ENCODE measurements at regions not wholly inside any gene's neighbourhood (a gene's known extent, or its start where the extent isn't known, plus 50 kb on each side); places are given as distances from the start of the nearest gene placed in this dataset.

GRCh38 chr7:24478137-24478655 lies 95.1 kb upstream of the PALS2 start:
- DNase-seq: no peak

- DNase-seq: no peak
These were observed 92.8 kb upstream of the PALS2 start for GRCh38 chr7:24480501-24480900.

- DNase-seq: no peak
These were observed 89.4 kb upstream of the PALS2 start for GRCh38 chr7:24483804-24484203.

- DNase-seq: no peak
These were observed 80.7 kb upstream of the PALS2 start for GRCh38 chr7:24492576-24492975.

- no peak for DNase-seq
These were observed 78.4 kb upstream of the PALS2 start for GRCh38 chr7:24494832-24495231.

GRCh38 chr7:24496036-24496435 lies 77.2 kb upstream of the PALS2 start:
- DNase-seq: no peak

- no peak for DNase-seq
These were observed 74.8 kb upstream of the PALS2 start for GRCh38 chr7:24498439-24498838.

GRCh38 chr7:24499871-24500270 lies 73.4 kb upstream of the PALS2 start:
- DNase-seq: no peak

GRCh38 chr7:24500599-24500998 lies 72.7 kb upstream of the PALS2 start:
- peak; percentile 30 for DNase-seq

- DNase-seq: no peak
These were observed 72.2 kb upstream of the PALS2 start for GRCh38 chr7:24501009-24501408.

- DNase-seq: no peak
These were observed 71.7 kb upstream of the PALS2 start for GRCh38 chr7:24501443-24502134.

- DNase-seq: no peak
These were observed 71.1 kb upstream of the PALS2 start for GRCh38 chr7:24502135-24502488.

- DNase-seq: no peak
These were observed 69.7 kb upstream of the PALS2 start for GRCh38 chr7:24503506-24503905.

- no peak for DNase-seq
These were observed 69.2 kb upstream of the PALS2 start for GRCh38 chr7:24504040-24504439.

GRCh38 chr7:24504836-24505235 lies 68.4 kb upstream of the PALS2 start:
- DNase-seq: no peak

GRCh38 chr7:24505968-24506367 lies 67.3 kb upstream of the PALS2 start:
- DNase-seq: no peak

- DNase-seq: no peak
These were observed 64.9 kb upstream of the PALS2 start for GRCh38 chr7:24508316-24508715.

GRCh38 chr7:24510759-24511158 lies 62.5 kb upstream of the PALS2 start:
- peak; percentile 15 for DNase-seq

- DNase-seq: no peak
These were observed 56.1 kb upstream of the PALS2 start for GRCh38 chr7:24517166-24517565.

- no peak for DNase-seq
These were observed 51.2 kb upstream of the PALS2 start for GRCh38 chr7:24521917-24522623.
